HPDE6-E6E7 (cell line): ENCODE measurements at regions not wholly inside any gene's neighbourhood (a gene's known extent, or its start where the extent isn't known, plus 50 kb on each side); places are given as distances from the start of the nearest gene placed in this dataset.

Experiments used
- DNase-seq: peaks from one replicate; pipeline ENCODE4 v3.0.0; 2011; ENCODE audit warnings: missing footprints; ENCODE audit errors: extremely low spot score

DNA sequence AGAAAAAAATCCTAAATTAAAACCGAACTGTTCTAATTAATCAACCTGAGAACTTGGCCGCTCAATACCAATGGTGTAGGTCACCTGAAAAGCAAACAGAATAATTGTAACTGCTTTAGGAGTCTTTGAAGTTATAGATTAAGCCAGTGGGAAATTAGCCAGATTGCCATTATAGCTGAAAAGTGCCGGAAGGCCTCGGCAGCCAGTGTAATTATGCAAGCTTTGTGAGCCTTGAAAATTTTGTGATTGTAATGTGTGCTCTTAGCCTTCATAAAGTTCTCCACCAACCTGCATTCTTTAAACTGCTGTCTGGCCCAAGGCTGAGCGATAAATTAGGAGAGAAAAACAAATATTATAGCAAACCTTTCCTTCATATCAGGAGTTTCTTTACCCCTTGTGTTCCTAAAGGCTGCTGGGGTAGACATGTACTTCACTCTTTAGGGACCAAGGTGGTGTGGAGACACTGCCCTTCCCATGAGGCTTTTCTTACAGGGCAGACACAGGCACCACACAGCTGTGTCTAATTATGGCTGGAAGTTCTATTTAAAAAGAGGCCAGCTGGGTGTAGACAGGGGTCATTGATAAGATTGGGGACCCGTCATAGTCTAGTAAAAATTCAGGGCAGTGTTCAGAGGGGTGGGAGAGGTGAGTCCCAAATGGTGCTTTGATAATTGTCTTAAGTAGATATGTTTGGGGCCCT is 991.2 kb downstream of the FLRT2 start:
- DNase-seq, result no peak

DNA sequence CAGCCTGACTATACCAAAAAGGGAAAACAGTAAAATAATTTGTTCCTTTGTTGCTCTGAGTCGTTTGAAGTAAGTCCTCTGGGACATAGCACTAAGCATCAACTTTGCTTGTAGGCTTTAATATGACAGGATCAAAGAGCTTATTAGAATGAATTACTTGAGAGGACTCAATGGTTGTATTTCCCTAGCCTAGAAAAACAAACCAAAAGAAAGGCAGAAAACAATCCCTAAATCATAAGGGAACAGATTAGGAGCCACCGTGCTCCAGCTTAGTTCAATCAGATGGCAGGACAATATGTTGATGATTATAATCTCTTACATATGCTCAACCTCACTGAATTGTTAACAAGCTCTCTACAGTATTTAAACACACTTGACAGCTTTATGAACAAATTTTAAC is 988.4 kb downstream of the FLRT2 start:
- no peak for DNase-seq

DNA sequence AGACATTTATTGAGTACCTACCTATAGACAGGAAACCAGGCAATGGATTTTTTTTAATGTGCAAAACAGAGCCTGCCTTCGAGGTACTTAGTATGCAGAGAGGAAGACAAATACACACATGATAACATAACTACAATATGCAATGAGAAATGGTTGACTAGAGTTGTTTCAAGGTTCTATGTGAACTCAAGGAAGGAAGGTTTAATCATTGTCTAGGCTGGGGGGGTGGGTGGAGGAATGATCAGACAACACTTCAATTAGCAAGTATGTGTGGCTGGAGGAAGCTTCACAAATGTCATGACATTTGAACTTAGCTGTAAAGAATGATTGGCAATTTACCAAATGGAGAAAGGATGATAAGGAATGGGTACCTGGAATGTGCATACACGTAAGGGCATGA is 985.3 kb downstream of the FLRT2 start:
- DNase-seq, result no peak

DNA sequence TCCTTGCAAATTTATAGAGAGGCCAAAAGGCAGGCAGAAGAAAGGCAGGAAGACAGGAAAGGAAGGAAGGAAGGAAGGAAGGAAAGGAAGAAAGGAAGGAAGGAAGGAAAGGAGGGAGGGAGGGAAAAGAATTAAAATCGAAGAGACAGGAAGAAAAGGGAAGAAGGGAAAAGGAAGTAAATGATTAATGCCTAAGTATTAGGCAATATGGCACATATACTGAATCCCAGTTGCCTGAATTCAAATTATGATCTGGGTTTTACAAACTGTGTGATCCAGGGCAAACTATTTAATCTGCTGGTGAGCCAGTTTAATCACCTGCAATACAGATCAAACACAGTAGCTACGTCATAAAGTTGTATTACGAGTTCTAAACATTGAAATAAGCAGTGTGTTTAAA is 983.6 kb downstream of the FLRT2 start:
- DNase-seq, result no peak

DNA sequence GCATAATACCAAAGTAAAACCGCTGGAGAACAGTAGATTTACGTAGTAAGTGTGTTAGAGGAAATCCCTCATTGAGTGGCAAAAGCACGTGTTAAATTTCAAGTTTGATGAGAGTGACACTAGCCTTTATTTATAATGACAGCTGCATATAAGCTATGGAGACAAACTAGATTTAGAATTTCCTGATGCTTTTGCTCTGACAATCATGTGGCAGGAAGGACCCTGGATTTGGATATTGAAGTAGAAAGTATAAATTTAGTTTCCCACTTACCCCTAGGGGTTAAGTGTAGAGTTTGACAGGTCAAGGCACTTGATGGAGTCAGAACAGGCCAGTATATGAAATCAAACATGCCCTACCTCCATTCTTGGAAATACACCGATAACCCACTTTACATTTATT is 983.1 kb downstream of the FLRT2 start:
- DNase-seq, result no peak

DNA sequence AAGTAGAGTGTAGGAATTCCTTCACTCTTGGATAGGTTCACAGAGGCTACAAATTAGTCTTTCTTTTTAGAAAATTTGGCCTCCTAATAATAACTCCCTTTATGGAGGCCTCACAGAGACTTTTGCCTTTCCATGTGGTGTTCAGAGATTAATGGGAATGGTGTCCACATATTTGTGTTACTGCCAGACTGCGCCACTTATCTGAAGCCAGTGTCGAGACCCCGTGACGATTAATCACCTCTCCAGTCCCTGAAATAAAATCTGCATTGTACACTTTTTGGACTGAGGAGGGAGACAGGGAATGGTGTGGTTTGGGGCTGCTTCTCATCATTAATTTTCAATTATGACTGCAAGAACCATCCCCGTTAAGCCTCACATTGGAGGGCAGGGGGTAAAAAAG is 980.5 kb downstream of the FLRT2 start:
- no peak for DNase-seq

DNA sequence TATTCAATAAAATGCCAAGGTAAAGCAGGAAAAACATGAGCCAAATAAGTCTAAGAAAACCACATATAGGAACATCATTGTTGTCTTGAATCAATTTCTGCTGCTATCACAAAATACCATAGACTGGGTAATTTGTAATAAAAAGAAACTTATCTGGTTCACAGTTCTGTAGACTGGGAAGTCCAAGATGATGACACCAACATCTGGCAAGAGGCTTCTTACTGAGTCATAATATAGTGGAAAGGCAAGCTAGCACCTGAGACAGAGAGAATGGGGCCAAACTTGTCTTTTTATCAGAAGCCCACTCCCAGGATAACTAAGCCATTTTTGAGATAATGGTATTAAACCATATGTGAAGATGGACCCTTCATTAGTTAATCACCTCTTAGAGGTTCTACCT is 975.9 kb downstream of the FLRT2 start:
- DNase-seq, result no peak

DNA sequence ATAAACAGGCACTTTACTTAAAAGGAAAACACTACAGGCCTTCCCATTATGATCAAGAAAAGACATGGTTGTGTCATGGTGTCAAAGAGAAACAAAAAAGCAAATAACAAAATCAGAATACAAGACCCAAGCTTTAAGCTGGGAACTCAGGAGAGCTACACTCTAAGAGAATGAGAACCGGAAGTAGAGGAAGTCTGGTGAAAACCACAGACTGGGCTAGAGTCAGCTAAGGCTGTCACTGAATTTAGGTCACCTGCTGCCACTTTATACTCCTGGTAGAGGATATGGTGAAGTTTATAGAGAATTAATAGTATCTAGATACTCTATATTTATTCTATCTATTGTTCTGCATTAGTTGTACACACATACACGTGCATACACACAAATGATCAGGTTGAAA is 971.7 kb downstream of the FLRT2 start:
- DNase-seq, result no peak

DNA sequence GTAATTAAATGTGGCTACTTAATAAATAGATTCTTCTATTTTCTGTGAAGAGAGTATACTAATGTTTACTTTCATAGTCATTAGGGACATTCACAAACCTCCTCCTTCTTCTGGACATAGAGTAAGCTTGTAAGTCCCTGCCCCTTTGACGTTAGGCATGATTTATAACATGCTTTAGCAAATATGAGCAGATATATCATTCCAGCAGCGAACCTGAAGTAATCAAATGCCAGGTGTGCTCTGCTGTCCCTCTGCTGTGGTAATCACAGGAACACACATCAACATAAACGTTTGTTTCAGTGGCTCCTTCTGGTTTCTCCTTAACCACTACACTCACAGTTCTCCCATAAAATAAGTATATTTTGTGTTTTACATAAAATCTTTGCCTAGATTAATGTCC is 961.8 kb downstream of the FLRT2 start:
- no peak for DNase-seq

DNA sequence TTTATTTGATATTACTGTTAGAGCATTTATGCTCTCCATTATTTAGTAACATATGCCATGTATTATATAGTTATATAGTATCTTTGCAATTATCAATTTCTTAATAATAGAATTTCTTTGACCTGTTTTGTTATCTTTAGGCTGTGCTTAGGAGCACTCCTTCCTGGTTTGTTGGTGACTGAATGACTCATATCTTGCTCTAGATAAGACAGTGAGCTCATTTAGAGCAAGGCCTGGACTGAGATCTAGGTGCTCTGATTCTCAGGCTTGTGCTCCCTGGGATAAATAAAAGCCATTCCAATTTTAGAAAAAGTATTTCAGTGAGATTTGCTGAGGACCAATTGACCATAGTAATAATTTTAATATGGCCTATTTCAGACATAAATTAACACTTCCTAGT is 951.2 kb downstream of the FLRT2 start:
- peak; percentile 34 for DNase-seq

DNA sequence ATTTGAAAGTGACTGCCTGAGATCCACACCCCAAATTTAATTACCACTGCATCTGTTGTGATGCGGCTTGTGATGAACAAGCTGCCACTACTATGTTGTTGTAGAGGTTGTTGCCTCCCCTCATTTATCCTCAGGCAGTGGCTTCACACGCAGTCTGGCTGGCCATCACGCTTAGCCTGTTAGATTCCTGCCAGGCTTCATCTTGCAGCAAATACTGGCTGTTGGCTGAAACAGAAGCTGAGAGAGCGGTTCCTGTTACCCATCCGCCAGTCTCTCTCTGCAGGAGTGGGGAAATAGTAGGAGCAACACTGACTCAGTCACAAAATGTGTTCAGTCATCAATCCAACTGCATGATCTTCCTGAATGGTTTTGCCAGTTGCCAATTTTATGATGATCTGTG is 934.4 kb downstream of the FLRT2 start:
- no peak for DNase-seq

DNA sequence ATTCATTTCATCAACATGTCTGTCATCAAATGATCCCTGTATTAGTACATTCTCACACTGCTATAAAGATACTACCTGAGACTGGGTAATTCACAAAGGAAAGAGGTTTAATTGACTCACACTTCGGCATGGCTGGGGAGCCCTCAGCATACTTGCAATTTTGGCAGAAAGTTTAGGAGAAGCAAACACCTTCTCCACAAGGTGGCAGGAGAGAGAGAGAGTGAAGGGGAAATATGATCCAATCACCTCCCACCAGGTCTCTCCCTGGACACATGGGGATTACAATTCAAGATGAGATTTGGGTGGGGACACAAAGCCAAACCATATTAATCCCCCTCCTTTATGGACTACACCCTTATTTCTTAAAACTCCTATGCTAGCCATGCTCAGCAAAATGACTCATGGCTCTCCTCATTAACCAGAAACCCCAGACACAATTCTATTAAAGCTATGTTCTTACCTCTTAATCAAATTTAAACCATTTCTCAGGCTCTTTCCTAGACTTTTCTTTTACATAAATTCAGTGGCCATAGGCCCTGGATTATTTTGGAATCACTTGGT is 932.3 kb downstream of the FLRT2 start:
- DNase-seq, result no peak

DNA sequence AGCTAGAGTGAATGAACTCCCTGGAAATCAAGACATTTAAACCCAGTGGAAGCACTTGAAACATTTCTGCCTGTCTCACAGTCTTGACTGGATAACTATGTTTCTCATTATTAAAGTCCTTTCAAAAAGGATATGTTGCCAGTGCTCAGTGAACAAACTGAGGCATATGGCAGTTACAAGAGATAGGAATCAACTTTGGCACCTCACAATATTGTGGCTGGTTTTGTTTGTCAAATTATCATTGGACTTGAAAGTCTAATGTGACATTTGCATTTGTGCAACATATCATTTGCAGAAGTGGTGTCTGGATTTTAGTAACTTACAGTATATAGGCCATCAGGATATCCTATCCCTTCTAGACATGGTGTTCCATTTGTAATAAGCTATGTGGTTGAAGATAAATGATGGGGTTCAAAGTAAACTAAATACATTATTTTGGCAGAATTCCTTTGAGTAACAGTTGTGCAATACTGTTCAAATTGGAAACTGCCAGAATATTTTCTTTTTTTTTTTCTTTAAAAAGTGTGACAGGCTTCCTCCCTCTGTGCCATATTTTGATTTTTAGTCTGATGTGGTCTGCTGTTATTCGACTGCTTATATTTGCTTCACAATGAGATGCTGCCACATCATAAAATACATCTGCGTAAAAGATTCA is 927.7 kb downstream of the FLRT2 start:
- no peak for DNase-seq

DNA sequence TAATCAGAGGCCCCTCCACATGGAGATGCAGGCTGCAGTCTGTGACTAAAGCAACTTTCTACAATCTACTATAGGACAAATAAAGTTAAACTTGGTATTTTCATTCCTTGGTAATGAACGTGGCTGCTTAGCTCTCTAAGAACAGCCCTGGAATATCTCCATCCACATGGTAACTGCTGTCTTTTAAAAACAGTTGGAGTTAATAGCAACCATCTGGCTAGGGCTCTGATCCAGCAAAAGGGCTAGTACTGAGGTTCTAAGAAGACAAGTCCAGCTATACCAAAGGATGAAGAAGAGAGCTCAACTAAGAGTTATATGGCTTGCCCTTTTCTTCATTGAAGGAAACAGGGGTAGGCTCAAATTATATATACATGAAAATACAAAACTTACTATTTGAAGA is 920.1 kb downstream of the FLRT2 start:
- DNase-seq, result no peak

DNA sequence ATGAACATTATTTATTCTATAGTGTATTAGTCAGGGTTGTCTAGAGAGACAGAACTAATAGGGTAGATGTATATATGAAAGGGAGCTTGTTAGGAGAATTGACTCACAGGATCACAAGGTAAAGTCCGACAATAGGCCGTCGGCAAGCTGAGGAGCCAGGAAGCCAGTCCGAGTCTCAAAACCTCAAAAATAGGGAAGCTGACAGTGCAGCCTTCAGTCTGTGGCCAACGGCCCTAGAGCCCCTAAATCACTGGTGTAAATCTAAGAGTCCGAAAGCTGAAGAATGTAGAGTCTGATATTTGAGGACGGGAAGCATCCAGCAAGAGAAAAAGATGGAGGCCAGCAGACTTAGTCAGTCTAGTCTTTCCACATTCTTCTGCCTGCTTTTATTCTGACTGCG is 912.2 kb downstream of the FLRT2 start:
- no peak for DNase-seq

DNA sequence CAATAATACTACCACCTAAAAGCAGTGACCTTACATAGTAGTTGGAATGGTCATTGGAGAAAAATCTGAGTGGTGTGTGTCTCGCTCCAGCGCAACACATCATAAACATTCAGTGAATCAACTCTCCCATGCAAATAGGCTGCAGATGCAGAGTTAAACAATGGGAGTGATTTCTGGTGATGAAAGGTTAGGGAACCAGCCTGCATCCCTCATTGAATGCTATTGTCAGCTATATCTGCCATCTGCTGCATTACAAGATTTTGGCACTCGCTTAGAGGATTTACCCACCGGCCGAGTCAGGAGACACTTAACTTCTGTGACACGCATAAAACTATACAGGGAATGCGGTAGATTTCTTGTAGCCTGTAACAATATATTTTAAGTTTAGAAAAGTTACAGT is 900.9 kb downstream of the FLRT2 start:
- DNase-seq, result no peak

DNA sequence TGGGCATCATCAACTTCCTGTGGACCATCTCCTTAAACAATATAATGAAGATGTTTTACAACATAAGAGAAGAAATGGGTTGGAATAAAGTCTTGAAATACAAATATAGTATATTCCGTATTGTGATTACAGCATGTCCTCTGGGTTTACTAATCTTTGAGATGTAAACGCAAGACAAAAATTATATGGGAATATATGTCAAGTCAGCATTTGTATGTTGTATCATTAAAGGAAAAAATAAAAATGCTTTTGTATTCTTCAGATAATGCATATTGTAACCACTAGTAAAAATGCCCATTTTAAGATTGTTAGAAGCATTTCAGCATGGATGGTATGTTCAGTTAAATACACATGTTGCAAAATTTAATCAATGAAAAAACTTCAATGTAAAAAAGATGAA is 893.3 kb downstream of the FLRT2 start:
- DNase-seq, result no peak

DNA sequence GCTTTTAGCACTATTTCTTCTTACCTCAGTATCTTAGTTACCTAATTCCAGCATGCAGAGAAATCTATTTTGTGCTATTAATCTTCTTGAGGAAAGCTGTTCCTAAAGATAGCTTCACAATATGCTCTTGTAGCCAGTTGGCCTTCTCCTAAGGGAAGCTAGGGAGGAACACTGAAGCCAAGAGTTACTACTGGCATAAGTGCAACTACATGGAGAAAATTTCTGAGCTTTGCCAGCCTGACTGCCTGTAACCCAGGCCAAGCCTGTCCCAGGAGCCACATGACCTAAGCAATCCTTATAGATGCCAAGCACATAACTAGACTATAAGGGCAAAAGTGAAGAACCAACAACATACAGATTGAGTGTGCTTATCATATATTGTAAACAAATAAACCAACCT is 890.2 kb downstream of the FLRT2 start:
- DNase-seq, result no peak

DNA sequence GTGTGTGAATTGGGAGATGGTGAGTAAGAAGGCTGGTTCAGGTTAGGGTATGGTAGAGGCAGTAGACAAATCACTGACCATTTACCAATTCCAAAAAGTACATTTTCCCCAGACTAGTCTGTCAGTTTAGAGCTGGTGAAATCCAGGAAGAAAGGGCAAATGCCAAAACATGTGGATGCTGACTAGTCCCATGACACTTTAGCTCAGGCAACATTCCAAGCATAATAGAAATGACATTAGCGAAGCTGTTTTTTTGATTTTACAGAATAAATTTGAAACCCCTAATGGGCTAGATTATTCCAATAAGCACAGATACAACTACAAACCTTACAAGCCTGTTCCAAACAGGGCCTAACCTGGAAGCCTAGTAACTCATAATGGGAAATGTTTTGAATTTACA is 884.2 kb downstream of the FLRT2 start:
- DNase-seq, result no peak

DNA sequence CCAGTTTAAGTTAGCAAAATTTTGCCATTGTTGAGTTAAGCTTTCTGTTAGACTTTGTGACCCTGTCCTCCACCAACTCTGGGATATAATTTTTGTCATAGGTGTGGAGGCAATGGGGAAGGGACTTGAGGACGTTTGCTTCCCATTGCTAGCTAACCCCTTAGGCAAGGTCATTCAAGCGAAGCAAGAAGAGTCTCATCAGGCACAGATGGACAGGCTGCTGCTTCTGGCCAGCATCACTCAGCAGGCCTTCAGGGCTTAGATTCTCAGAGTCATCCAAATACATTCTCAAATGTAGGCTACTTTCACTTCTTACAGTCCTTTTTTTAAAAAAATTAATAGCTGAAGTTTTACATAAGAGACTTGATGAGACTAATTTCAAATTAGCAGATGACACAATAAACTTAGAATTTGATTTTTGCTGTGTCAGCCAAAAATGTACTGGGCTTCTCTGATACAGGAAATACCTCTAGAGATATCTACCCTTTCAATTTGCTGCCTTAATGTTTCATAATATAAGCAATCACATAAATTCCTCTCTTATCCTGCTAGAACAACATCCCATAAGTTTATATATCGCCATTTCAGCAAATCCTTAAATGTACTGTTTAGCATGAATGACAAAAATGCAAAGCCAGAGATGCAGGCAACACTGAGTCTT is 875.2 kb downstream of the FLRT2 start:
- no peak for DNase-seq

DNA sequence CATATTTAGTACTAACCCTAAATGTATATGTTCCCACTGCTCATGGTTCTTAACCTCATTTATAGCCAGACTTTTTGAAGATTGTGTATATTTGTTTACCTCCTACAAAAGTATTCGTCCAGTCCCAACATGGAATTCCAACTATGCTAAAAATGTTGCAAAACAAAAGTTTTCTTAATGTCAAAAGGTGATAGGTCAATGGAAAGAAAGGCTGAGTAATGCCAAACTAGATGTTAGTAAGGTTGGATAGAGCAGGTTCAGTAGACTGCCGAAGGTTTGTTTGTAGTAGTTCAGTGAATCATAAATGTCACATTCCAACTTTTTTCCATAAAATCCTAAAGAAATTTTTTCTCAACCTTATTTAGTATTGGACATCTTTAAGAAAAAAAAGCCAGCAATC is 874.5 kb downstream of the FLRT2 start:
- DNase-seq, result no peak

DNA sequence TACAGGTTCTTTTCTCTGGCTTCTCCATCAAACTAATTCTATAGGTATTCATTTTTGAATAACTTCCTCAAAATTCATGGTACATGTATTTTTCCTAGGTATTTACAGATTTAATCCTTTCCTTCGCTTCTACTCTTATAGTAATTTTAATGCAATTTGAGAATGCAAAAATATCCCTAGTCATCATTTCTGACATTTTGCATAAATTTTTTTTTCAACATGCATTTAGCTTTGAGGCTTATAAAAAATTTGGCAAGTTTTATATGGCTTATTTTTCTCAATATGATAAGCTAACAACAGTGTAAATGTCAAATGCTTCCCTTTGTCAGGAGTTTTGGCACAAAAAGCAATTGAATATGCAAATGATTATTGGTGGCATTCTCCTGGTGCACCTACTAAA is 872.6 kb downstream of the FLRT2 start:
- no peak for DNase-seq

DNA sequence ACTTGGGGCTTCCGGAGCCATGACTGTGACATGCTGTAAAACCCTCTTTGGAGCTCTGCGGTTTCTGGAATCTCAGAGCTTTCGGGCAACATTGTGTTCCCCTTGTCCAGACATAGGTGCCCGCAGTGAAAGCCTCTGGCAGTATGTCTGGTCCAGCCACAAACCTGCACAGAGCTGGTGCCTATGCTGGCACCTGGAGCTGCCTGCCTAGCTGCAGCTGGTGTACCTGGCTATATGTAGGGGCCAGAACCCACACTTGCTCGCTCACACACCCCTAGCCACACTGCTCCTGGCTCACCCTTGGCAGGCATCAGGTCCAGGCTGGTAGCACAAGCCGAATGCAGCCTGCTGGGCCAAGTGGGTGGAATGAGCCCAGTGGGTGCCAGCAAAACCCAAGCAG is 861.1 kb downstream of the FLRT2 start:
- no peak for DNase-seq
